ENCODE measurements at regions not wholly inside any gene's neighbourhood (a gene's known extent, or its start where the extent isn't known, plus 50 kb on each side); places are given as distances from the start of the nearest gene placed in this dataset.
"Not testable (repeated sequence)": the region's sequence is repeated elsewhere in the genome, so short reads cannot be mapped to it uniquely, and the experiment has no call there.

GRCh38 chr1:148370661-148371060 is 112.4 kb downstream of the PPIAL4G start:
- not testable (repeated sequence) for H3K18ac ChIP-seq (ENCODE audit: low read length); H2BK15ac ChIP-seq (ENCODE audit: low read length); H4K91ac ChIP-seq (ENCODE audit: low read depth, low read length, poor library complexity); H3K27ac ChIP-seq (replicated peaks; ENCODE audit: low read length); H3K4me1 ChIP-seq (ENCODE audit: control insufficient read depth in 2 of 2, insufficient read depth in 1 of 2, low read depth in 1 of 2, low read length in 2 of 2); H3K4ac ChIP-seq (ENCODE audit: low read length); H2BK120ac ChIP-seq (ENCODE audit: low read depth, low read length); H2AFZ ChIP-seq (ENCODE audit: low read length); H2BK12ac ChIP-seq (ENCODE audit: low read length); H3K4me3 ChIP-seq (ENCODE audit: low read length in 2 of 2); H3K79me1 ChIP-seq (ENCODE audit: low read depth, low read length); DNase-seq (ENCODE audit: low spot score); H2AK5ac ChIP-seq (ENCODE audit: low read depth, low read length); H3K27me3 ChIP-seq (ENCODE audit: control insufficient read depth in 3 of 3, insufficient read depth in 3 of 3, low read depth in 1 of 3, low read length in 3 of 3); H3K9me3 ChIP-seq (replicated peaks in 1 of 2; ENCODE audit: control insufficient read depth in 2 of 2, insufficient read depth in 1 of 2, low read depth in 1 of 2, low read length in 2 of 2); H3K36me3 ChIP-seq (replicated peaks in 1 of 2; ENCODE audit: control insufficient read depth in 2 of 2, insufficient read depth in 2 of 2, low read length in 2 of 2); H4K8ac ChIP-seq (ENCODE audit: low read depth, low read length); H3K9ac ChIP-seq (ENCODE audit: low read depth, low read length, poor library complexity); H3K23ac ChIP-seq (ENCODE audit: low read depth, low read length, poor library complexity); H3K14ac ChIP-seq (ENCODE audit: low read length); H3K4me2 ChIP-seq (ENCODE audit: insufficient read depth, low read length, poor library complexity, severe bottlenecking); H2BK5ac ChIP-seq (ENCODE audit: low read length)
- WGBS, 2 donors (ENCODE audit: extremely low coverage in 2 of 2, insufficient read length in 2 of 2, insufficient replicate concordance in 1 of 2) = no CpG with 5 or more reads among the region's 5 CpGs

DNA sequence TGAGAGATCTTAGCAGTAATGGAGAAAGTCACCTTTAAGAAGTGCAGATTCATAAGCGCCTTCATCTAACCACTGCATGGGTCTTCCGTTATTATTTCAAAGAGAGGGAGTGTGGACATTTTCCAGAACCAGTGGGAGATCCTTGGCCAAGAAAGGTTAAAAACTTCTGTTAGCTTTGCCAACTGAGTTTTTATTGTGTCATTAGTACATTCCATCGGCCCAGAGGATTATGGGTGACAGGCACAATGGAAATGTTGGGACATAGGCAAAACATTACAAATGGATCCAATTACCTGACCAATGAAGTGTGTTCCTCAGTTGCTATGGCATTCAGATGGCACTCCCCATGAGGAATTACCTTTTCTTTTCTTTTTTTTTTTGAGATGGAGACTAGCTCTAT is 115.5 kb downstream of the PPIAL4G start:
- no peak for DNase-seq (ENCODE audit: low spot score)
- Histone ChIP-seq H3K79me1 (ENCODE audit: low read depth, low read length) (no peaks in the 10 kb centered on the region), H3K4me2 (ENCODE audit: insufficient read depth, low read length, poor library complexity, severe bottlenecking) (no peak overlapping the region), H3K4me1 (ENCODE audit: control insufficient read depth in 2 of 2, insufficient read depth in 1 of 2, low read depth in 1 of 2, low read length in 2 of 2) (no peaks in the 10 kb centered on the region), H3K18ac (ENCODE audit: low read length) (no peak overlapping the region), H2AK5ac (ENCODE audit: low read depth, low read length) (no peak overlapping the region), H2BK12ac (ENCODE audit: low read length) (no peak overlapping the region), H3K4ac (ENCODE audit: low read length) (no peak overlapping the region), H3K27ac (replicated peaks; ENCODE audit: low read length) (no peak overlapping the region), H3K23ac (ENCODE audit: low read depth, low read length, poor library complexity) (no peak overlapping the region), H2BK15ac (ENCODE audit: low read length) (no peak overlapping the region), H2AFZ (ENCODE audit: low read length) (no peak overlapping the region), H2BK120ac (ENCODE audit: low read depth, low read length) (no peak overlapping the region), H4K91ac (ENCODE audit: low read depth, low read length, poor library complexity) (no peak overlapping the region), H2BK5ac (ENCODE audit: low read length) (no peak overlapping the region), H3K9me3 (replicated peaks in 1 of 2; ENCODE audit: control insufficient read depth in 2 of 2, insufficient read depth in 1 of 2, low read depth in 1 of 2, low read length in 2 of 2) (no peaks in the 10 kb centered on the region), H3K36me3 (replicated peaks in 1 of 2; ENCODE audit: control insufficient read depth in 2 of 2, insufficient read depth in 2 of 2, low read length in 2 of 2) (no peaks in the 10 kb centered on the region), H3K4me3 (ENCODE audit: low read length in 2 of 2) (no peak overlapping the region), H3K27me3 (ENCODE audit: control insufficient read depth in 3 of 3, insufficient read depth in 3 of 3, low read depth in 1 of 3, low read length in 3 of 3) (peaks cover 0 to 24% (median 6%) of the 10 kb centered on the region in 3 experiments), H3K9ac (ENCODE audit: low read depth, low read length, poor library complexity) (no peak overlapping the region), H4K8ac (ENCODE audit: low read depth, low read length) (no peak overlapping the region), H3K14ac (ENCODE audit: low read length) (no peak overlapping the region)
- no CpG with 5 or more reads among the region's 3 CpGs for WGBS, 2 donors (ENCODE audit: extremely low coverage in 2 of 2, insufficient read length in 2 of 2, insufficient replicate concordance in 1 of 2)

- no CpG with 5 or more reads among the region's 5 CpGs for WGBS, 2 donors (ENCODE audit: extremely low coverage in 2 of 2, insufficient read length in 2 of 2, insufficient replicate concordance in 1 of 2)
- H3K9me3 ChIP-seq (replicated peaks in 1 of 2; ENCODE audit: control insufficient read depth in 2 of 2, insufficient read depth in 1 of 2, low read depth in 1 of 2, low read length in 2 of 2); H4K91ac ChIP-seq (ENCODE audit: low read depth, low read length, poor library complexity); H3K23ac ChIP-seq (ENCODE audit: low read depth, low read length, poor library complexity); H2AK5ac ChIP-seq (ENCODE audit: low read depth, low read length); DNase-seq (ENCODE audit: low spot score); H3K4me2 ChIP-seq (ENCODE audit: insufficient read depth, low read length, poor library complexity, severe bottlenecking); H3K27ac ChIP-seq (replicated peaks; ENCODE audit: low read length); H2AFZ ChIP-seq (ENCODE audit: low read length); H3K9ac ChIP-seq (ENCODE audit: low read depth, low read length, poor library complexity); H3K4me1 ChIP-seq (ENCODE audit: control insufficient read depth in 2 of 2, insufficient read depth in 1 of 2, low read depth in 1 of 2, low read length in 2 of 2); H3K18ac ChIP-seq (ENCODE audit: low read length); H2BK5ac ChIP-seq (ENCODE audit: low read length); H3K4me3 ChIP-seq (ENCODE audit: low read length in 2 of 2); H3K79me1 ChIP-seq (ENCODE audit: low read depth, low read length); H4K8ac ChIP-seq (ENCODE audit: low read depth, low read length); H3K4ac ChIP-seq (ENCODE audit: low read length); H3K14ac ChIP-seq (ENCODE audit: low read length); H2BK12ac ChIP-seq (ENCODE audit: low read length); H2BK120ac ChIP-seq (ENCODE audit: low read depth, low read length); H2BK15ac ChIP-seq (ENCODE audit: low read length); H3K36me3 ChIP-seq (replicated peaks in 1 of 2; ENCODE audit: control insufficient read depth in 2 of 2, insufficient read depth in 2 of 2, low read length in 2 of 2): not testable (repeated sequence)
- H3K27me3 ChIP-seq (ENCODE audit: control insufficient read depth in 3 of 3, insufficient read depth in 3 of 3, low read depth in 1 of 3, low read length in 3 of 3) = peaks cover 0 to 37% (median 16%) of the 10 kb centered on the region in 3 experiments
Measured at GRCh38 chr1:148366136-148366753, 116.9 kb downstream of the PPIAL4G start.

DNA sequence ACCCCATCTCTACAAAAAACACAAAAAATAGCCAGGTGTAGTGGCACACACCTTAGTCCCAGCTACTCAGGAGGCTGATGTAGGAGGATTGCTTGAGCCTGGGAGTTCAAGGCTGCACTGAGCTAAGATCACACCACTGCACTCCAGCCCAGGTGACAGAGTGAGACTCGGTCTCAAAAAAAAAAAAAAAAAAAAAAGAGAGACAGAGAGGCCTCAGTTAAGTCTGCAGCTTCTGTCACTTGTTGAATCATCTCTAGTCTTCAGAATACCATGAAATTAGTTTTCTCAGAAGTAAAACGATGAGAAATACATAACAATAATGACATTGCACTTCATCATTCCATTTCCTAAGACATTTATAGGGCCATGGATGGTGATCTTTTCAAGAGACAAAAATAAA is 118.0 kb downstream of the PPIAL4G start:
- not testable (repeated sequence) for DNase-seq (ENCODE audit: low spot score); H2AFZ ChIP-seq (ENCODE audit: low read length); H4K8ac ChIP-seq (ENCODE audit: low read depth, low read length); H3K23ac ChIP-seq (ENCODE audit: low read depth, low read length, poor library complexity); H3K9ac ChIP-seq (ENCODE audit: low read depth, low read length, poor library complexity); H4K91ac ChIP-seq (ENCODE audit: low read depth, low read length, poor library complexity); H3K14ac ChIP-seq (ENCODE audit: low read length); H3K18ac ChIP-seq (ENCODE audit: low read length); H3K27ac ChIP-seq (replicated peaks; ENCODE audit: low read length); H3K4me3 ChIP-seq (ENCODE audit: low read length in 2 of 2); H3K9me3 ChIP-seq (replicated peaks in 1 of 2; ENCODE audit: control insufficient read depth in 2 of 2, insufficient read depth in 1 of 2, low read depth in 1 of 2, low read length in 2 of 2); H3K4me1 ChIP-seq (ENCODE audit: control insufficient read depth in 2 of 2, insufficient read depth in 1 of 2, low read depth in 1 of 2, low read length in 2 of 2); H2BK120ac ChIP-seq (ENCODE audit: low read depth, low read length); H2BK5ac ChIP-seq (ENCODE audit: low read length); H3K79me1 ChIP-seq (ENCODE audit: low read depth, low read length); H3K4me2 ChIP-seq (ENCODE audit: insufficient read depth, low read length, poor library complexity, severe bottlenecking); H2BK15ac ChIP-seq (ENCODE audit: low read length); H2BK12ac ChIP-seq (ENCODE audit: low read length); H3K36me3 ChIP-seq (replicated peaks in 1 of 2; ENCODE audit: control insufficient read depth in 2 of 2, insufficient read depth in 2 of 2, low read length in 2 of 2); H3K4ac ChIP-seq (ENCODE audit: low read length); H2AK5ac ChIP-seq (ENCODE audit: low read depth, low read length)
- peaks cover 0 to 47% (median 16%) of the 10 kb centered on the region in 3 experiments for H3K27me3 ChIP-seq (ENCODE audit: control insufficient read depth in 3 of 3, insufficient read depth in 3 of 3, low read depth in 1 of 3, low read length in 3 of 3)
- WGBS, 2 donors (ENCODE audit: extremely low coverage in 2 of 2, insufficient read length in 2 of 2, insufficient replicate concordance in 1 of 2) = no CpG with 5 or more reads among the region's 2 CpGs

Measured in neuronal stem cell (in vitro differentiated cells).